ENCODE measurements at regions not wholly inside any gene's neighbourhood (a gene's known extent, or its start where the extent isn't known, plus 50 kb on each side); places are given as distances from the start of the nearest gene placed in this dataset.

GRCh38 chr12:29899212-29899931 lies 115.6 kb upstream of the TMTC1 start:
- TF ChIP-seq CTCF (IDR thresholded peaks at IDR 0.05; ENCODE audit: insufficient read depth, low read depth, low read length) (no peak), EZH2 (IDR thresholded peaks at IDR 0.05; ENCODE audit: insufficient read depth, low read length) (no peak)
